H1 (cell line): ENCODE measurements at regions not wholly inside any gene's neighbourhood (a gene's known extent, or its start where the extent isn't known, plus 50 kb on each side); places are given as distances from the start of the nearest gene placed in this dataset.

Experiments used
- CTCF ChIA-PET: fragments of 300-600 bp; sonication (Branson Sonifier 250); formaldehyde crosslinking; loops from one replicate; lab custom pipeline; 2021; ENCODE audit not compliant: partially characterized antibody; lab: Charles Lee
- POLR2A ChIA-PET: fragments of 300-600 bp; sonication (Branson Sonifier 250); formaldehyde crosslinking; loops from one replicate; lab custom pipeline; 2021; ENCODE audit warnings: inconsistent platforms; ENCODE audit not compliant: partially characterized antibody; lab: Charles Lee
- DNase-seq, 2 experiments: peaks; one replicate each; pipeline versions ENCODE4 v3.0.0 to v3.0.0-alpha.2; 2010 to 2022; ENCODE audit warnings: low spot score in 2 of 2, low read depth in 1 of 2, mixed read lengths in 1 of 2
- FAIRE-seq: peaks from 2 replicates; lab custom pipeline; 2011; peaks lifted over from hg19 to GRCh38; lab: Jason Lieb, UNC
- H2AFZ ChIP-seq: 2 replicates; pipeline ENCODE4 v1.8.1; 2012; ENCODE audit warnings: low read length, inconsistent platforms
- H2AK5ac ChIP-seq: 2 replicates; pipeline ENCODE4 v1.6.1; 2013; ENCODE audit warnings: low read depth, low read length
- H2BK120ac ChIP-seq: replicated peaks from 2 replicates; pipeline ENCODE3; 2013; ENCODE audit warnings: low read depth, low read length, inconsistent platforms
- H2BK12ac ChIP-seq: 2 replicates; pipeline ENCODE4 v1.6.1; 2013; ENCODE audit warnings: low read depth, low read length
- H2BK15ac ChIP-seq: 2 replicates; pipeline ENCODE4 v1.6.1; 2013; ENCODE audit warnings: low read length
- H2BK20ac ChIP-seq: 2 replicates; pipeline ENCODE4 v1.6.1; 2013; ENCODE audit warnings: low read length
- H2BK5ac ChIP-seq: 2 replicates; pipeline ENCODE4 v1.6.1; 2013; ENCODE audit warnings: low read depth, low read length
- H3K14ac ChIP-seq: 2 replicates; pipeline ENCODE4 v1.6.1; 2013; ENCODE audit warnings: inconsistent platforms; ENCODE audit not compliant: insufficient read length
- H3K18ac ChIP-seq: 2 replicates; pipeline ENCODE4 v1.6.1; 2013; ENCODE audit warnings: low read length; ENCODE audit errors: extremely low read depth
- H3K23ac ChIP-seq: 2 replicates; pipeline ENCODE4 v1.6.1; 2013; ENCODE audit warnings: inconsistent platforms; ENCODE audit not compliant: insufficient read length
- H3K23me2 ChIP-seq: 2 replicates; pipeline ENCODE4 v1.6.1; 2013; ENCODE audit warnings: low read depth, low read length
- H3K27ac ChIP-seq: 2 replicates; pipeline ENCODE4 v1.6.1; 2011; ENCODE audit warnings: low read depth, low read length, inconsistent platforms
- H3K27me3 ChIP-seq, 4 experiments: replicated peaks in 1 of 4; 1 replicate in 1 of 4; 2 replicates in 3 of 4; pipeline versions ENCODE4 v1.6.1 to v1.8.1; 2011 to 2013; ENCODE audit warnings: low read length in 3 of 4, mild to moderate bottlenecking in 3 of 4, inconsistent platforms in 2 of 4, mixed read lengths in 2 of 4, moderate library complexity in 1 of 4; ENCODE audit not compliant: control insufficient read depth in 3 of 4, insufficient read depth in 3 of 4; ENCODE audit errors: extremely low read depth in 1 of 4
- H3K36me3 ChIP-seq, 4 experiments: 2 replicates each; pipeline versions ENCODE4 v1.6.1 to v1.8.1; 2011 to 2013; ENCODE audit warnings: mild to moderate bottlenecking in 4 of 4, low read length in 3 of 4, moderate library complexity in 2 of 4, control low read depth in 1 of 4, inconsistent platforms in 1 of 4; ENCODE audit not compliant: insufficient read depth in 4 of 4, control insufficient read depth in 2 of 4
- H3K4ac ChIP-seq: replicated peaks from 2 replicates; pipeline ENCODE3; 2013; ENCODE audit warnings: low read length, low read depth, mixed read lengths, inconsistent platforms; ENCODE audit not compliant: insufficient read length
- H3K4me1 ChIP-seq, 4 experiments: replicated peaks in 1 of 4; 1 replicate in 1 of 4; 2 replicates in 3 of 4; pipeline versions ENCODE4 v1.6.1 to v1.8.1; 2011 to 2013; ENCODE audit warnings: low read length in 3 of 4, inconsistent platforms in 2 of 4, mixed read lengths in 1 of 4; ENCODE audit not compliant: insufficient read depth in 4 of 4, control insufficient read depth in 3 of 4
- H3K4me2 ChIP-seq, 2 experiments: 2 replicates each; pipeline versions ENCODE4 v1.6.1 to v1.8.1; 2011 to 2013; ENCODE audit warnings: low read depth in 2 of 2, low read length in 2 of 2, control low read depth in 1 of 2, inconsistent platforms in 1 of 2, mild to moderate bottlenecking in 1 of 2; ENCODE audit not compliant: insufficient read depth in 1 of 2
- H3K4me3 ChIP-seq, 4 experiments: fragments of 200-600, 300-600 bp in 1 of 4; sonication (generic), shearing (Covaris generic), sonication (Bioruptor Twin) in 1 of 4; 2 replicates each; pipeline versions ENCODE4 v1.5.1 to v1.8.1; 2011 to 2016; ENCODE audit warnings: low read length in 4 of 4, low read depth in 3 of 4, control low read depth in 2 of 4, inconsistent platforms in 2 of 4, mild to moderate bottlenecking in 2 of 4, mixed read lengths in 1 of 4, moderate library complexity in 1 of 4; ENCODE audit not compliant: insufficient read depth in 2 of 4; ENCODE audit errors: extremely low read depth in 1 of 4
- H3K56ac ChIP-seq: replicated peaks from 2 replicates; pipeline ENCODE3; 2013; ENCODE audit warnings: low read depth, mild to moderate bottlenecking, mixed read lengths, low read length, inconsistent platforms; ENCODE audit not compliant: insufficient read length
- H3K79me1 ChIP-seq: 2 replicates; pipeline ENCODE4 v1.6.1; 2013; ENCODE audit warnings: low read depth, low read length, control low read depth
- H3K79me2 ChIP-seq, 2 experiments: 2 replicates each; pipeline versions ENCODE4 v1.6.1 to v1.8.1; 2012 to 2013; ENCODE audit warnings: low read length in 2 of 2, mild to moderate bottlenecking in 2 of 2, inconsistent platforms in 1 of 2; ENCODE audit not compliant: insufficient read depth in 2 of 2, control insufficient read depth in 1 of 2
- H3K9ac ChIP-seq, 4 experiments: replicated peaks in 1 of 4; 1 replicate in 1 of 4; 2 replicates in 3 of 4; pipeline versions ENCODE4 v1.6.1 to v1.8.1; 2011 to 2013; ENCODE audit warnings: low read depth in 3 of 4, low read length in 3 of 4, control low read depth in 2 of 4, mild to moderate bottlenecking in 2 of 4, moderate library complexity in 2 of 4, inconsistent platforms in 1 of 4; ENCODE audit errors: extremely low read depth in 1 of 4
- H3K9me3 ChIP-seq, 2 experiments: 2 replicates each; pipeline versions ENCODE4 v1.6.1 to v1.8.1; 2012 to 2013; ENCODE audit warnings: mild to moderate bottlenecking in 2 of 2, moderate library complexity in 2 of 2, control low read depth in 1 of 2, inconsistent platforms in 1 of 2, low read depth in 1 of 2, low read length in 1 of 2, mixed read lengths in 1 of 2; ENCODE audit not compliant: insufficient read depth in 2 of 2
- H4K20me1 ChIP-seq, 2 experiments: replicated peaks in 1 of 2; 2 replicates each; pipeline versions ENCODE3 to v1.8.1; 2011 to 2013; ENCODE audit warnings: inconsistent platforms in 2 of 2, low read length in 2 of 2, mild to moderate bottlenecking in 1 of 2; ENCODE audit not compliant: insufficient read depth in 2 of 2, control insufficient read depth in 1 of 2
- H4K5ac ChIP-seq: 2 replicates; pipeline ENCODE4 v1.6.1; 2013; ENCODE audit warnings: low read length, low read depth, mixed read lengths, inconsistent platforms; ENCODE audit not compliant: insufficient read length
- H4K8ac ChIP-seq: 2 replicates; pipeline ENCODE4 v1.8.0; 2013; ENCODE audit warnings: mild to moderate bottlenecking, moderate library complexity, low read length, inconsistent platforms; ENCODE audit not compliant: insufficient read depth; ENCODE audit errors: extremely low read depth
- H4K91ac ChIP-seq: replicated peaks from 2 replicates; pipeline ENCODE3; 2013; ENCODE audit warnings: low read length, mixed read lengths, inconsistent platforms; ENCODE audit not compliant: insufficient read length
- BACH1 ChIP-seq: IDR thresholded peaks from 2 replicates; pipeline ENCODE4 v1.6.1; 2012; ENCODE audit warnings: low read length, improper control_type of control experiment
- SP1 ChIP-seq: IDR thresholded peaks from 2 replicates; pipeline ENCODE4 v1.6.1; 2011; ENCODE audit warnings: low read depth, low read length
- WGBS, 2 experiments: shearing (Covaris generic) in 1 of 2; methylation state at CpG; one replicate each; pipeline versions ENCODE4 v1.1.6 to v1.1.7; 2013 to 2015; ENCODE audit warnings: low lambda C conversion rate in 2 of 2, mixed read lengths in 2 of 2, inconsistent platforms in 1 of 2, low coverage in 1 of 2, missing lambda C conversion rate in 1 of 2; ENCODE audit not compliant: insufficient replicate concordance in 2 of 2, insufficient coverage in 1 of 2, insufficient read length in 1 of 2; ENCODE audit errors: extremely low coverage in 1 of 2, missing lambda C conversion rate in 1 of 2; 5-methylcytosine and 5-hydroxymethylcytosine counted together

- no peaks in the 10 kb centered on the region; a peak in 1 of 7 replicates for H3K4me1 ChIP-seq
- no peaks in the 10 kb centered on the region for H3K79me2 ChIP-seq
- H3K18ac ChIP-seq, result no peak overlapping the region
- H4K20me1 ChIP-seq, result no peaks in the 10 kb centered on the region
- H3K9me3 ChIP-seq, result no peaks in the 10 kb centered on the region
- H3K23ac ChIP-seq, result no peak overlapping the region
- FAIRE-seq (no peak), DNase-seq (no peak)
- no peaks in the 10 kb centered on the region for H3K79me1 ChIP-seq
- H4K5ac ChIP-seq, result no peak overlapping the region
- H4K91ac ChIP-seq, result no peak overlapping the region
- TF ChIP-seq BACH1 (no peak), SP1 (no peak)
- H3K4me3 ChIP-seq, result no peak overlapping the region
- H2BK12ac ChIP-seq, result no peak overlapping the region
- H3K14ac ChIP-seq, result no peak overlapping the region
- no peak overlapping the region for H2BK5ac ChIP-seq
- no peak overlapping the region for H3K27ac ChIP-seq
- no peak overlapping the region for H4K8ac ChIP-seq
- H3K4me2 ChIP-seq, result no peak overlapping the region
- no peak overlapping the region for H2BK15ac ChIP-seq
- H2BK20ac ChIP-seq, result no peak overlapping the region
- H2BK120ac ChIP-seq, result no peak overlapping the region
- H3K56ac ChIP-seq, result no peak overlapping the region
- no peak overlapping the region for H3K4ac ChIP-seq
- H3K23me2 ChIP-seq, result no peaks in the 10 kb centered on the region
- H3K36me3 ChIP-seq, result no peaks in the 10 kb centered on the region
- H3K9ac ChIP-seq, result no peak overlapping the region
- H3K27me3 ChIP-seq, result no peaks in the 10 kb centered on the region
- no peak overlapping the region for H2AK5ac ChIP-seq
- H2AFZ ChIP-seq, result no peak overlapping the region
- ChIA-PET POLR2A (no interaction called here), CTCF (interaction anchor here (0.8 to 1.6 kb wide), 6 partner anchors 11 to 146 kb away, joined by 3 to 6 read pairs (median 4); no protein-coding TSS in a partner anchor)
- WGBS, 2 experiments, result 92% methylated on average over 1 of the region's 1 CpG; no CpG with 5 or more reads in 1 of the 2 experiments
These were observed 293.8 kb downstream of the TTLL7 start for GRCh38 chr1:83705091-83705490.
